ENCODE measurements at regions not wholly inside any gene's neighbourhood (a gene's known extent, or its start where the extent isn't known, plus 50 kb on each side); places are given as distances from the start of the nearest gene placed in this dataset.

DNA sequence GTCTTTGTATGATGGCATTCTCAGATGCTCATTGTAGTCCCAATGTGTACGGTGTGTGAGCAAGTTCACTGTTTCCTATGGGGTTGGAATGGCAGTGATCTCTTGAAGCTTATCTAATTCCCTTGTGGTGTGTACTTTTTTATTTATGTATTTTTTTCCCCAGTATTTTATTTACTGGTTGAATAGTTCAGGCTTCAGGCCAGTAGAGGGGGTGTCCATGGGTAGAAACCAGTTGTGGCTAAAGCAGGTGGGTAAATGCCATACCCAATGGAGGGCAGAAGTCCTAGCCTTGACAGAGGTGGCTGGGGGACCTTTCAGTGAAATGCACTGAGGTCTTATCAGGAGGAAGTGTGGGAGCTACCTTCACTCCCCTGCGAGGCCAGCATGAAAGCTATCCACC lies 351.4 kb upstream of the CWC22 start:
- H3K4me1 Mint-ChIP-seq (ENCODE audit: insufficient read depth, unreplicated experiment), result peaks cover 13% of the 10 kb centered on the region
- ChIA-PET CTCF (interaction anchor here (0.8 kb wide), 1 partner anchor 111 kb away, joined by 3 read pairs; no protein-coding TSS in a partner anchor), POLR2A (interaction anchor here (0.9 kb wide), 1 partner anchor 31 kb away, joined by 3 read pairs; no protein-coding TSS in a partner anchor)
- intact Hi-C loops (cut with micrococcal nuclease), result no loop called here
- no peaks in the 10 kb centered on the region for H3K9me3 Mint-ChIP-seq (ENCODE audit: unreplicated experiment)
- no peak for TF ChIP-seq CTCF (IDR thresholded peaks at IDR 0.05; ENCODE audit: unreplicated experiment)
- peak overlapping the region; percentile 9 for H3K27ac Mint-ChIP-seq (ENCODE audit: low read depth, unreplicated experiment)
- DNase-seq (ENCODE audit: unreplicated experiment), result no peak
- no peaks in the 10 kb centered on the region for H3K27me3 Mint-ChIP-seq (ENCODE audit: insufficient read depth, unreplicated experiment)
- no TSS peak for BruUV-seq (replicated peaks)
- H3K4me3 Mint-ChIP-seq (ENCODE audit: unreplicated experiment), result no peak overlapping the region
- H3K36me3 Mint-ChIP-seq (ENCODE audit: insufficient read depth, unreplicated experiment), result no peaks in the 10 kb centered on the region

- BruUV-seq (replicated peaks), result no TSS peak
Measured at GRCh38 chr2:180356676-180357075, 349.6 kb upstream of the CWC22 start.

DNA sequence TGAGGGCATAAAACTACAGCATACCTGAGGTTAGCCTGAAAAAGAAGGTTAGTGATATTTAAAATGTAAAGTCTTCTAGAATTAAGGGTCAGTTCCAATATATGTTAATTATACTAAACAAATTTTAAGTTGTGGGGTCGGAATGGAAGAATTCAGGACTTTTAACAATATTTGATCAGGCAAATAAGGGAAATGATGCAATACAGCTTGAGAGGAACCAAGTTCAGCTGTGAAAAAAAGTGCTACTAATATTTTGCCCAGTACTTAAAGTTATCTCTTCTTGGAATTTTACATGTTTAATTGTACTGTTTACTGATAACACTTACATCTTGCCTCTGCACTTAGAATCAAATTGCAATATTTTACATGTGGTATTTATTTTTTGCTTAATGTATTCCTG lies 345.5 kb upstream of the CWC22 start:
- ChIA-PET POLR2A (no interaction called here), CTCF (interaction anchor here (0.7 kb wide), 1 partner anchor 43 kb away, joined by 3 read pairs; no protein-coding TSS in a partner anchor)
- Mint-ChIP-seq H3K4me3 (ENCODE audit: unreplicated experiment) (no peak overlapping the region), H3K9me3 (ENCODE audit: unreplicated experiment) (no peaks in the 10 kb centered on the region), H3K27me3 (ENCODE audit: insufficient read depth, unreplicated experiment) (no peaks in the 10 kb centered on the region), H3K27ac (ENCODE audit: low read depth, unreplicated experiment) (no peak overlapping the region), H3K4me1 (ENCODE audit: insufficient read depth, unreplicated experiment) (no peaks in the 10 kb centered on the region), H3K36me3 (ENCODE audit: insufficient read depth, unreplicated experiment) (no peaks in the 10 kb centered on the region)
- DNase-seq (ENCODE audit: unreplicated experiment), result no peak
- no peak for TF ChIP-seq CTCF (IDR thresholded peaks at IDR 0.05; ENCODE audit: unreplicated experiment)
- BruUV-seq (replicated peaks), result no TSS peak
- intact Hi-C loops (cut with micrococcal nuclease), result no loop called here

More at GRCh38 chr2:180356676-180357075, 349.6 kb upstream of the CWC22 start:
- Mint-ChIP-seq H3K36me3 (ENCODE audit: insufficient read depth, unreplicated experiment) (no peaks in the 10 kb centered on the region), H3K4me3 (ENCODE audit: unreplicated experiment) (no peak overlapping the region), H3K9me3 (ENCODE audit: unreplicated experiment) (no peaks in the 10 kb centered on the region), H3K27ac (ENCODE audit: low read depth, unreplicated experiment) (no peak overlapping the region), H3K4me1 (ENCODE audit: insufficient read depth, unreplicated experiment) (peaks cover 13% of the 10 kb centered on the region), H3K27me3 (ENCODE audit: insufficient read depth, unreplicated experiment) (no peaks in the 10 kb centered on the region)
- TF ChIP-seq CTCF (IDR thresholded peaks at IDR 0.05; ENCODE audit: unreplicated experiment), result no peak
- ChIA-PET CTCF (no interaction called here), POLR2A (no interaction called here)
- intact Hi-C loops (cut with micrococcal nuclease), result no loop called here
- DNase-seq (ENCODE audit: unreplicated experiment), result no peak

- no peak for TF ChIP-seq CTCF (IDR thresholded peaks at IDR 0.05; ENCODE audit: unreplicated experiment)
- H3K27ac Mint-ChIP-seq (ENCODE audit: low read depth, unreplicated experiment), result no peak overlapping the region
- ChIA-PET CTCF (interaction anchor here (0.5 kb wide), 1 partner anchor 344 kb away, joined by 3 read pairs; no protein-coding TSS in a partner anchor), POLR2A (no interaction called here)
- H3K36me3 Mint-ChIP-seq (ENCODE audit: insufficient read depth, unreplicated experiment), result no peaks in the 10 kb centered on the region
- no peaks in the 10 kb centered on the region for H3K9me3 Mint-ChIP-seq (ENCODE audit: unreplicated experiment)
- no peaks in the 10 kb centered on the region for H3K4me1 Mint-ChIP-seq (ENCODE audit: insufficient read depth, unreplicated experiment)
- intact Hi-C loops (cut with micrococcal nuclease), result no loop called here
- H3K4me3 Mint-ChIP-seq (ENCODE audit: unreplicated experiment), result no peak overlapping the region
- no TSS peak for BruUV-seq (replicated peaks)
- no peak for DNase-seq (ENCODE audit: unreplicated experiment)
- H3K27me3 Mint-ChIP-seq (ENCODE audit: insufficient read depth, unreplicated experiment), result no peaks in the 10 kb centered on the region
Measured at GRCh38 chr2:180349809-180350208, 342.7 kb upstream of the CWC22 start.
